GM12878 (cell line): ENCODE measurements at regions not wholly inside any gene's neighbourhood (a gene's known extent, or its start where the extent isn't known, plus 50 kb on each side); places are given as distances from the start of the nearest gene placed in this dataset.

ENCODE experiments used
- ATAC-seq: fragments of 200-7000 bp; cut with Tn5 transposase; 3 replicates; pipeline ENCODE4 v1.9.1; 2020; ENCODE audit warnings: mild to moderate bottlenecking, moderate library complexity
- BruUV-seq: library from RNA; stranded (reverse); fragments of 400-500 nt; replicated peaks from 2 replicates; lab custom pipeline; 2021; lab: Mats Ljungman, UMichigan
- CTCF ChIA-PET: fragments of 300-600 bp; sonication (Branson Sonifier 250); formaldehyde crosslinking; extraction: SDS; loops from one replicate; lab custom pipeline; 2021; ENCODE audit warnings: inconsistent platforms; lab: Yijun Ruan, JAX
- POLR2A ChIA-PET: fragments of 350-600 bp; formaldehyde crosslinking; extraction: SDS; loops from one replicate; lab custom pipeline; 2021; ENCODE audit warnings: inconsistent platforms; lab: Charles Lee
- RAD21 ChIA-PET: fragments of 300-600 bp; sonication (Branson Sonifier 250); formaldehyde crosslinking; loops from one replicate; lab custom pipeline; 2023; ENCODE audit warnings: antibody characterized with exemption; ENCODE audit not compliant: unreplicated experiment; lab: Charles Lee
- SMC1A ChIA-PET: fragments of 300-600 bp; sonication (Branson Sonifier 250); formaldehyde crosslinking; loops from one replicate; lab custom pipeline; 2023; ENCODE audit not compliant: unreplicated experiment, uncharacterized antibody; lab: Charles Lee
- DNase-seq: peaks from one replicate; pipeline ENCODE4 v3.0.0-alpha.2; 2011; ENCODE audit warnings: low read depth, low spot score
- FAIRE-seq: peaks from 3 replicates; lab custom pipeline; 2011; peaks lifted over from hg19 to GRCh38; lab: Jason Lieb, UNC
- H2AFZ ChIP-seq: 2 replicates; pipeline ENCODE4 v1.6.0; 2011; ENCODE audit warnings: low read depth, low read length, control low read depth; ENCODE audit not compliant: control insufficient read depth
- H3K27ac ChIP-seq: 2 replicates; pipeline ENCODE4 v1.5.1; 2011; ENCODE audit warnings: control low read depth; ENCODE audit not compliant: control insufficient read depth, insufficient read depth
- H3K27me3 ChIP-seq, 2 experiments: replicated peaks in 1 of 2; 2 replicates each; pipeline versions ENCODE4 v1.6.0 to v1.6.1; 2011; ENCODE audit warnings: low read length in 1 of 2; ENCODE audit not compliant: control insufficient read depth in 2 of 2, insufficient read depth in 2 of 2
- H3K36me3 ChIP-seq, 2 experiments: 2 replicates each; pipeline ENCODE4 v1.5.1; 2011; ENCODE audit warnings: low read length in 1 of 2; ENCODE audit not compliant: control insufficient read depth in 2 of 2, insufficient read depth in 2 of 2
- H3K4me1 ChIP-seq: 2 replicates; pipeline ENCODE4 v1.6.1; 2011; ENCODE audit warnings: mild to moderate bottlenecking, low read length, moderate library complexity, mixed read lengths; ENCODE audit not compliant: control insufficient read depth, insufficient read depth
- H3K4me2 ChIP-seq: 2 replicates; pipeline ENCODE4 v1.6.0; 2011; ENCODE audit warnings: control low read depth; ENCODE audit not compliant: control insufficient read depth, insufficient read depth
- H3K4me3 ChIP-seq: fragments of 200-600 bp; sonication (generic); 2 replicates; pipeline ENCODE4 v1.5.1; 2016
- H3K79me2 ChIP-seq: 2 replicates; pipeline ENCODE4 v1.6.0; 2011; ENCODE audit warnings: low read length; ENCODE audit not compliant: control insufficient read depth, insufficient read depth
- H3K9ac ChIP-seq: 2 replicates; pipeline ENCODE4 v1.8.0; 2011; ENCODE audit warnings: low read length, control low read depth, mixed read lengths; ENCODE audit not compliant: control insufficient read depth, insufficient read depth
- H3K9me3 ChIP-seq: replicated peaks from 3 replicates; pipeline ENCODE4 v1.5.1; 2011; ENCODE audit warnings: mild to moderate bottlenecking, low read length; ENCODE audit not compliant: control insufficient read depth, insufficient read depth
- H4K20me1 ChIP-seq: 2 replicates; pipeline ENCODE4 v1.6.0; 2011; ENCODE audit not compliant: control insufficient read depth, insufficient read depth
- ATF7 ChIP-seq: fragments of 450-650 bp; IDR thresholded peaks from 2 replicates; pipeline ENCODE4 v1.6.1; 2016; ENCODE audit warnings: low read depth, mild to moderate bottlenecking
- BCL11A ChIP-seq: IDR thresholded peaks from 2 replicates; pipeline ENCODE4 v1.6.1; 2011; ENCODE audit warnings: low read depth, low read length
- CREB1 ChIP-seq: IDR thresholded peaks from 2 replicates; pipeline ENCODE4 v1.6.1; 2012; ENCODE audit warnings: low read depth, mild to moderate bottlenecking, inconsistent platforms
- CREM ChIP-seq: IDR thresholded peaks from 2 replicates; pipeline ENCODE4 v1.6.1; 2014; ENCODE audit warnings: antibody characterized with exemption, low read depth
- IKZF1 ChIP-seq: fragments of 450-650 bp; conservative IDR thresholded peaks from 2 replicates; pipeline ENCODE4 v1.6.1; 2017; ENCODE audit warnings: antibody characterized with exemption, mild to moderate bottlenecking
- IKZF2 ChIP-seq, 2 experiments: fragments of 450-650 bp; IDR thresholded peaks; 2 replicates each; pipeline ENCODE4 v1.6.1; 2017; ENCODE audit warnings: mild to moderate bottlenecking in 2 of 2, moderate library complexity in 2 of 2
- MEF2B ChIP-seq: fragments of 450-650 bp; IDR thresholded peaks from 2 replicates; pipeline ENCODE4 v1.6.1; 2018; ENCODE audit warnings: mild to moderate bottlenecking, moderate library complexity; ENCODE audit not compliant: partially characterized antibody, poor library complexity, severe bottlenecking
- MYB ChIP-seq: fragments of 150-350 bp; IDR thresholded peaks from 2 replicates; pipeline ENCODE4 v1.6.1; 2014; ENCODE audit warnings: mild to moderate bottlenecking, low read depth, low read length, borderline replicate concordance
- NR2F1 ChIP-seq: fragments of 450-650 bp; conservative IDR thresholded peaks from 2 replicates; pipeline ENCODE4 v1.6.1; 2017; ENCODE audit warnings: mild to moderate bottlenecking
- SPI1 ChIP-seq: IDR thresholded peaks from 2 replicates; pipeline ENCODE4 v1.6.1; 2011; ENCODE audit warnings: low read depth, mild to moderate bottlenecking, low read length, moderate library complexity, borderline replicate concordance; ENCODE audit not compliant: insufficient read depth
- SUPT20H ChIP-seq: IDR thresholded peaks from 2 replicates; pipeline ENCODE4 v1.6.1; 2011; ENCODE audit warnings: low read depth, mild to moderate bottlenecking, low read length, moderate library complexity, borderline replicate concordance; ENCODE audit not compliant: control insufficient read depth
- TCF7 ChIP-seq: IDR thresholded peaks from 2 replicates; pipeline ENCODE4 v1.6.1; 2014; ENCODE audit warnings: antibody characterized with exemption, borderline replicate concordance
- WGBS: methylation state at CpG from one replicate; pipeline ENCODE4 v1.1.6; 2016; ENCODE audit warnings: low lambda C conversion rate; ENCODE audit not compliant: insufficient replicate concordance, insufficient coverage; ENCODE audit errors: missing lambda C conversion rate; 5-methylcytosine and 5-hydroxymethylcytosine counted together
- in situ Hi-C: fragments of 300-500 bp; cut with MboI; formaldehyde crosslinking; loops from 9 replicates; pipeline ENCODE4 v1.14.3; 2018; ENCODE audit warnings: mixed read lengths
- intact Hi-C: fragments of 100-400 bp; cut with micrococcal nuclease; formaldehyde crosslinking; loops from one replicate; pipeline ENCODE4 v1.14.2; 2022; ENCODE audit not compliant: unreplicated experiment
- TF ChIP-seq, protein P1 (sequence below): fragments of 450-650 bp; IDR thresholded peaks from 2 replicates; pipeline ENCODE4 v1.6.1; 2017; ENCODE audit warnings: mild to moderate bottlenecking, moderate library complexity
- TF ChIP-seq, protein P2 (sequence below): fragments of 450-650 bp; IDR thresholded peaks from 2 replicates; pipeline ENCODE4 v1.6.1; 2017; ENCODE audit warnings: low read depth, mild to moderate bottlenecking, moderate library complexity

- 0 out of 2 replicates have a peak, but pooled peaks have one; percentile 18 for TF ChIP-seq NR2F1
- no peak for TF ChIP-seq TCF7
- no peak for TF ChIP-seq SUPT20H
- peak; percentile 72 for TF ChIP-seq ATF7
- no peak for TF ChIP-seq BCL11A
- TF ChIP-seq MEF2B: peak; percentile 21
- TF ChIP-seq, protein P1, sequence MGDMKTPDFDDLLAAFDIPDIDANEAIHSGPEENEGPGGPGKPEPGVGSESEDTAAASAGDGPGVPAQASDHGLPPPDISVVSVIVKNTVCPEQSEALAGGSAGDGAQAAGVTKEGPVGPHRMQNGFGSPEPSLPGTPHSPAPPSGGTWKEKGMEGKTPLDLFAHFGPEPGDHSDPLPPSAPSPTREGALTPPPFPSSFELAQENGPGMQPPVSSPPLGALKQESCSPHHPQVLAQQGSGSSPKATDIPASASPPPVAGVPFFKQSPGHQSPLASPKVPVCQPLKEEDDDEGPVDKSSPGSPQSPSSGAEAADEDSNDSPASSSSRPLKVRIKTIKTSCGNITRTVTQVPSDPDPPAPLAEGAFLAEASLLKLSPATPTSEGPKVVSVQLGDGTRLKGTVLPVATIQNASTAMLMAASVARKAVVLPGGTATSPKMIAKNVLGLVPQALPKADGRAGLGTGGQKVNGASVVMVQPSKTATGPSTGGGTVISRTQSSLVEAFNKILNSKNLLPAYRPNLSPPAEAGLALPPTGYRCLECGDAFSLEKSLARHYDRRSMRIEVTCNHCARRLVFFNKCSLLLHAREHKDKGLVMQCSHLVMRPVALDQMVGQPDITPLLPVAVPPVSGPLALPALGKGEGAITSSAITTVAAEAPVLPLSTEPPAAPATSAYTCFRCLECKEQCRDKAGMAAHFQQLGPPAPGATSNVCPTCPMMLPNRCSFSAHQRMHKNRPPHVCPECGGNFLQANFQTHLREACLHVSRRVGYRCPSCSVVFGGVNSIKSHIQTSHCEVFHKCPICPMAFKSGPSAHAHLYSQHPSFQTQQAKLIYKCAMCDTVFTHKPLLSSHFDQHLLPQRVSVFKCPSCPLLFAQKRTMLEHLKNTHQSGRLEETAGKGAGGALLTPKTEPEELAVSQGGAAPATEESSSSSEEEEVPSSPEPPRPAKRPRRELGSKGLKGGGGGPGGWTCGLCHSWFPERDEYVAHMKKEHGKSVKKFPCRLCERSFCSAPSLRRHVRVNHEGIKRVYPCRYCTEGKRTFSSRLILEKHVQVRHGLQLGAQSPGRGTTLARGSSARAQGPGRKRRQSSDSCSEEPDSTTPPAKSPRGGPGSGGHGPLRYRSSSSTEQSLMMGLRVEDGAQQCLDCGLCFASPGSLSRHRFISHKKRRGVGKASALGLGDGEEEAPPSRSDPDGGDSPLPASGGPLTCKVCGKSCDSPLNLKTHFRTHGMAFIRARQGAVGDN: peak; percentile 46
- TF ChIP-seq SPI1: peak; percentile 52; the same call in 1 of the 2 replicates
- no peak for TF ChIP-seq MYB
- peak; percentile 75; the same call in 1 of the 2 replicates for TF ChIP-seq CREB1
- TF ChIP-seq CREM: peak; percentile 33; the same call in 1 of the 2 replicates
- peak; percentile 62 to 64; a peak in 2 of 4 replicates for TF ChIP-seq IKZF2 (IDR thresholded peaks at IDR 0.05)
- TF ChIP-seq, protein P2, sequence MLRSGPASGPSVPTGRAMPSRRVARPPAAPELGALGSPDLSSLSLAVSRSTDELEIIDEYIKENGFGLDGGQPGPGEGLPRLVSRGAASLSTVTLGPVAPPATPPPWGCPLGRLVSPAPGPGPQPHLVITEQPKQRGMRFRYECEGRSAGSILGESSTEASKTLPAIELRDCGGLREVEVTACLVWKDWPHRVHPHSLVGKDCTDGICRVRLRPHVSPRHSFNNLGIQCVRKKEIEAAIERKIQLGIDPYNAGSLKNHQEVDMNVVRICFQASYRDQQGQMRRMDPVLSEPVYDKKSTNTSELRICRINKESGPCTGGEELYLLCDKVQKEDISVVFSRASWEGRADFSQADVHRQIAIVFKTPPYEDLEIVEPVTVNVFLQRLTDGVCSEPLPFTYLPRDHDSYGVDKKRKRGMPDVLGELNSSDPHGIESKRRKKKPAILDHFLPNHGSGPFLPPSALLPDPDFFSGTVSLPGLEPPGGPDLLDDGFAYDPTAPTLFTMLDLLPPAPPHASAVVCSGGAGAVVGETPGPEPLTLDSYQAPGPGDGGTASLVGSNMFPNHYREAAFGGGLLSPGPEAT: peak; percentile 49; the same call in 1 of the 2 replicates
- 0 out of 2 replicates have a peak, but pooled peaks have one; percentile 31 for TF ChIP-seq IKZF1
- DNase-seq: peak; percentile 16
- no peaks in the 10 kb centered on the region for H3K36me3 ChIP-seq
- no peaks in the 10 kb centered on the region for H4K20me1 ChIP-seq
- H3K4me3 ChIP-seq: no peak overlapping the region
- no peaks in the 10 kb centered on the region for H3K27me3 ChIP-seq
- H3K4me2 ChIP-seq: no peak overlapping the region
- in situ Hi-C loops (no loop called here), intact Hi-C loops (no loop called here)
- no peaks in the 10 kb centered on the region for H3K79me2 ChIP-seq
- no peak overlapping the region for H2AFZ ChIP-seq
- no peaks in the 10 kb centered on the region for H3K4me1 ChIP-seq
- 6% methylated on average over 2 of the region's 2 CpGs for WGBS
- BruUV-seq: no TSS peak
- ATAC-seq: peak; percentile 94
- SMC1A ChIA-PET: interaction anchor here (0.7 to 2.4 kb wide), 13 partner anchors 9 to 437 kb away, joined by 3 to 7 read pairs (median 4); no protein-coding TSS in a partner anchor
- H3K9ac ChIP-seq: no peak overlapping the region
- no peak overlapping the region for H3K27ac ChIP-seq
- CTCF ChIA-PET: interaction anchor here (0.6 to 1.8 kb wide), 7 partner anchors 7 to 1369 kb away, joined by 3 to 5 read pairs (median 3); no protein-coding TSS in a partner anchor
- RAD21 ChIA-PET: interaction anchor here (0.7 to 1.3 kb wide), 5 partner anchors 12 to 214 kb away, joined by 3 read pairs; no protein-coding TSS in a partner anchor
- no peak for FAIRE-seq
- POLR2A ChIA-PET: interaction anchor here (1.1 kb wide), 1 partner anchor 9 kb away, joined by 3 read pairs; no protein-coding TSS in a partner anchor
- no peaks in the 10 kb centered on the region for H3K9me3 ChIP-seq
Observed at GRCh38 chr2:122530814-122531213, 775.4 kb downstream of the TSN start.
